ENCODE measurements at regions not wholly inside any gene's neighbourhood (a gene's known extent, or its start where the extent isn't known, plus 50 kb on each side); places are given as distances from the start of the nearest gene placed in this dataset.

DNA sequence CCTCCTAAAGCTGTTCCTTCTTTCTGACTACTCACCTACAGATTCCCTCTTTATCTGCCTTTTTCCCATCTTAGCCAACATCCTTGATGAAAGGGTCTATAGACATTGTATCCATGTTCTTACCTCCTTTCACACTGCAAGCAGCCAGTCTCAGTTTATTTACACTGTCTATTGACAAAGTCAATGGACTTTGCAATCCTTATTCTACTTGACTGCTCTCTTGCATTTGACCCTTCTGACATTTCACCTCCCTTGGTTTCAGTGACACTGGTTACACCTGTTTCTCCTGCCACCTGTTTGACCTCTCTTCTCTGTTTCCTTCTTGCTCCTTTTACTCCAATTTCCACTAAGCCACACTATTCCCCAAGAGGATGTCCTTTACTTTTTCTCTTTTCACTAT is 224.0 kb upstream of the SNX7 start:
- no peak for ATAC-seq
- intact Hi-C loops (cut with micrococcal nuclease), result no loop called here

GRCh38 chr1:98437011-98437410 is 224.5 kb upstream of the SNX7 start:
- ATAC-seq (no peak), DNase-seq (no peak)
- intact Hi-C loops (cut with micrococcal nuclease), result no loop called here

More for the DNA sequence above, 224.0 kb upstream of the SNX7 start:
- DNase-seq, result no peak

DNA sequence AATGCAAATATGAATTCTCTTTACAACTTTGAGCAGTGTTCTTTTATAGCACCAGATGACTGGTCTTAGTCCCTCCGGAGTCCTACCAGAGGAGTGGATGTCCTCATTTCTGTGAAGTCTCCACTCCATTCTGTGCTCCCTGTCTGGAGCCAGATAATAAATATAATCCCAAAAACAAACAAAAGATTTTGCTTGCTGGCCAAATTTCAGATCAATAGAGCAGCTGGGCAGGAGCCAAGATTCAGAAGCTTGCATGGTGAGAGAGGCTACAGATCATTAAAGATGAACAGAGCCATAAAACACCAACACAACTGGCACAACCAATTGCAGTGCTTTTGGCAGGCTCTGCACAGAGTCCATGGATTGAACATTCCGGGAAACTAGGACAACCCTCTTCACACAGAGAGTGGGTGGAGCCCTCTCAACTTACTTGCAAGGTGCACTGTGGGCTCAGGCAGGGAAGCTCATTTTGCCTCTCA is 231.5 kb upstream of the SNX7 start:
- DNase-seq, result no peak
- no peak for ATAC-seq
- intact Hi-C loops (cut with micrococcal nuclease), result no loop called here

GRCh38 chr1:98428864-98429263 is 232.7 kb upstream of the SNX7 start:
- intact Hi-C loops (cut with micrococcal nuclease), result no loop called here
- DNase-seq, result no peak

DNA sequence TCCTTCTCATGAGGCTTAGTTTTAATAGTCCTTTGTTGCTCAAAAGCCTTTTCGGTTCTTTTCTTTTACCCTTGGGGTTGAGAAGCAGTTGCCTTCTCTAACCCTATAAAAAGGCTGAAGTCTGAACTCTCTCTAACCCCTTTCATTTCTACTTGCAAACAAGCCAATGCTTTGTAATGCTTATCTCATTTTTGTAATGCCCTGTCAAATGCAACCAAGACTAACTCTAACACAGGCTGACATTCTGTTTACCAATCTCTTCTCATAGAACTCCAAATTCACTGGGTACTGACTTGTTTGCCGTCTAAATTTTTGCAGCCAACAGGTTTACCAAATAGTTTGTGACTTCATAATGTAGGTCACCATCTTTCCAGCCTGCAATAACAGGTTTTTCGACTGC is 233.9 kb upstream of the SNX7 start:
- ATAC-seq (no peak), DNase-seq (no peak)
- intact Hi-C loops (cut with micrococcal nuclease), result no loop called here

More at GRCh38 chr1:98428864-98429263, 232.7 kb upstream of the SNX7 start:
- no peak for ATAC-seq

DNA sequence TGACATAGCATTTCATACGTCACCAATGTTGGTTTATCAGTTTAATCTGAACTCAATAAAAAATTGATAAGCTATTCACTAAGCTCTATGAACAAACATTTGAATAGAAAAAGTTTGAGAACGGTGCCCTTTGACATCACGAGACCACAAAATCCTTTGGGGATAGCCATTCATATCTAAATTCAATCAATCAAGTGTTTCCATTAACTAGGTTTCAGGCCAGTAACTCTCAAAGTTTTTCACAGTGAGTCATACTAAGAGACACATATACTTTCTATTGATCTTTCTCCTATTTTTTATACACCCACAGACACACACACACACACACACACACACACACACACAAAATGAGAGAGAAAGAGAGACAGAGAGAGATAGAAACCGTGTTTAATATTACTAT is 235.4 kb upstream of the SNX7 start:
- intact Hi-C loops (cut with micrococcal nuclease), result no loop called here
- no peak for ATAC-seq
- DNase-seq, result no peak

DNA sequence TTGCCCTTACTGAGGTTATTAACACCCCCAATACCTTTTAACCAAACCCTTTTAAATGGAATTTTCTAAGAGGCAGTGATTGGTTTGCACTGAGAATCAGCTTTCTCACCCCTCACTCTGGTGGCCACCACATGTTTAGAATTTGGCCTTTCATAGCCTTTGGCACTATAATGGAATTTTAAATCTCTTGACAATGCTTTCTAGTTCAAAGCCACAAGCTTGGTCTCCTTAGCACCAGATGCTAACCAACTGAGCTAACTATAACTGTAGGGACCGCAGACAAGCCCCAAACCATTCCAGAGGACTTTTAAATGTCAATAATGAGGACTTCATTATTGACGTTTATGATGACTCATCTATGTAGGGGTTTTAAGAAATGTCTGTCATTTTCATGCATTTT is 238.7 kb upstream of the SNX7 start:
- intact Hi-C loops (cut with micrococcal nuclease), result no loop called here
- DNase-seq (no peak), ATAC-seq (no peak)

DNA sequence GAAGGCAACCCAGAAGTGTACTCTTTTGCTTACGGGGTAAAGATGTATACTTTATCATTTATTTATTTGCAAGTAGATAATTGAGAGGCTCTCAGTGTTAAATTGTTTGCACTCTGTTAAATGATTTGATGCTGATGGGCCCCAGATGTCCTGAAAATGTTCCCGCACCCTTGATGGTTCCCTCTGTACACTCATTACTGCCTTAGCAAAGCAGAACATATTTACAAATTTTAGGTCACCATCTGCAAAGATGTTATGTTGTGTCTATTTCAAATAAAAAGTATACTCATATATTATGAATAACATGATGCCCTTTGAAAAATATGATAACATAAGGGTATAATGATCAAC is 240.5 kb upstream of the SNX7 start:
- intact Hi-C loops (cut with micrococcal nuclease), result no loop called here
- ATAC-seq (no peak), DNase-seq (no peak)

GRCh38 chr1:98420376-98421084 is 241.0 kb upstream of the SNX7 start:
- DNase-seq, result no peak
- no peak for ATAC-seq
- intact Hi-C loops (cut with micrococcal nuclease), result no loop called here

- no peak for DNase-seq
- ATAC-seq, result no peak
- intact Hi-C loops (cut with micrococcal nuclease), result no loop called here
Measured at GRCh38 chr1:98417820-98418219, 243.7 kb upstream of the SNX7 start.

GRCh38 chr1:98410082-98410481 is 251.4 kb upstream of the SNX7 start:
- intact Hi-C loops (cut with micrococcal nuclease), result no loop called here
- ATAC-seq (no peak), DNase-seq (no peak)

DNA sequence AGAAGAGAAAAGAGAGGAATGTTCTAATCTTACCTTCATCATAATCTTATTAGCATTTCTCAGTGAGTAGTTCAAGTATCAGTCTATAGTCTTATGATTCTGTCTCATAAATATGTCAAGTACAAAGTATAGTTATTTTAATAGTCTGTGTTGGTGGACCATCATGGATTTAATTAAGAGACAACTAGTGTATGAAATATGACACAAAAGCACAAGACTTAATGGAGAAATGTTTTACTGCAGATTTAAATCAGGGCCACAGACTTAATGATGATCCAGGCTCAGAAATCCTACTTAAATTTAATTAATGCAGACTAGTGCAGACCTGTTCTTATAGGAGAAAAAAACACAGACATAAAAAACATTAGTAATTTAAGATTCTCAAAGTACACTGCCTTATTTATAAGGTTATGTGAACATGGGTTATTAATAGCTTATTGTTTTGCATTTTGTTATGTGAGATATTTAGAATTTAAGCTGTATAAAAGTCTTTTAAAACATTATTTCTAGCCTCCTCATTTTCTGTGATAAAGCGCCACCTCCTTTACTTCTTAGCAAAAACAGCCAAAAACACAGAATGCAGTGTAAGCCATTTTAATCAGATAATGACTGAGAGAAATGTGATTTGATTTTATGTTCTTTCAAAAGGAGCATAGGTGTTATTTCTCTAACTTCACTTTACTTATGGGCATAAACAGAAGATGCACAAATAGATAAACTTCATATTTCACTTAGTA is 255.0 kb upstream of the SNX7 start:
- intact Hi-C loops (cut with micrococcal nuclease), result no loop called here

GRCh38 chr1:98405581-98406074 is 255.9 kb upstream of the SNX7 start:
- DNase-seq (no peak), ATAC-seq (no peak)
- intact Hi-C loops (cut with micrococcal nuclease), result no loop called here

More for the DNA sequence above, 255.0 kb upstream of the SNX7 start:
- DNase-seq, result no peak
- ATAC-seq, result no peak

DNA sequence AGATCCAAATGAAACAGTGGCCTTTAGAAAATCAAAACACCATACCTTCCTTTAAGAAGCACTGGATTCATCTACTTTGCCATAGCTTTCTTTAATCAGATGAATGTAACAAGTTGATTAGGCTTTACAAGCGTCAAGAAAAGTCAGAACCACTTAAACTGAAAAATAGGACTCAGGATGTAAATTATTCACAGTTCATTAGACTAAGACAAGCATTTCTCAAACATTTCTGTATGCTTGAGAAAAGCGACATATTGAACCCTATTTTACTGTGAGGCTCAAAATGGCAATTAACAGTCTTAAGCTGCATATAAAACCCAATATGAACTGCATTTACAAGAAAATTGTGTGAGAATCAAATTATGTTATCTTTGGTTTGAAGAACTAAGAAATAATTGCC is 256.7 kb upstream of the SNX7 start:
- DNase-seq (no peak), ATAC-seq (no peak)
- intact Hi-C loops (cut with micrococcal nuclease), result no loop called here

- intact Hi-C loops (cut with micrococcal nuclease), result no loop called here
- no peak for ATAC-seq
- DNase-seq, result no peak
Measured at GRCh38 chr1:98403963-98404480, 257.5 kb upstream of the SNX7 start.

DNA sequence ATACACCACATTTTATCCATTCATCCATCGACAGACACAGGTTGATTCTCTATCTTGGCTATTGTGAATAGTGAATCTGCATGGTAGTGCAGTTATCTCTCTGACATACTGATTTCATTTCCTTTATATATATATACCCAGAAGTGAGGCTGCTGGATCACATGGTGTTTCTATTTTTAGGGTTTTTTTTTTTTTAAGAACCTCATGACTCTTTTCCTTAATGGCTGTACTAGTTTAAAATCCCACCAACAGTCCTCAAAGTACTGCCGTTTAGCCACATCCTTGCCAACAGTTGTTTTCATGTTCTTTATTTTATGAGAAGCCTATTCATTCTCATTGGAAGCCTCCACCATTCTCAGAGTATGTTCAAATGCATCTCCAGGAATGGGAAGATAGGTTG is 258.7 kb upstream of the SNX7 start:
- intact Hi-C loops (cut with micrococcal nuclease), result no loop called here
- DNase-seq, result no peak
- no peak for ATAC-seq

GRCh38 chr1:98400446-98400845 is 261.1 kb upstream of the SNX7 start:
- DNase-seq (no peak), ATAC-seq (no peak)
- intact Hi-C loops (cut with micrococcal nuclease), result no loop called here

DNA sequence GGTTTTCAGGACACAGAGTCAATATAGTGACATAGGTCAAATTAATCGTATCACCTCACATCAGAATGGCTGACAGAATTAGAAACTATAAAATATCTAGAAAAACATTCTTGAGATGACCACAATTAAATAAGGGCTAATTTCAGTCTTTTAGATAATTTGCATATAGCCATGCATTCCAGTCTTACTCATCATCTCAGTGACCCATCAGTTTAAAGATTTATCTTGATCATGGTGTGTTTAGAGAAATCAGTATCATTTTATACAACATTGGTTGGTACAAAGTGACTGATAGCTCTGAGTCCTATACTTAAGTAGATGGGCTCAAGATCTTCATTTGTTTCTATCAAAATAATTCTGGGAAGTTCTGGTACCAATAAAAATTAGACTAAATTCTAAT is 262.3 kb upstream of the SNX7 start:
- no peak for DNase-seq
- ATAC-seq, result no peak
- intact Hi-C loops (cut with micrococcal nuclease), result no loop called here

DNA sequence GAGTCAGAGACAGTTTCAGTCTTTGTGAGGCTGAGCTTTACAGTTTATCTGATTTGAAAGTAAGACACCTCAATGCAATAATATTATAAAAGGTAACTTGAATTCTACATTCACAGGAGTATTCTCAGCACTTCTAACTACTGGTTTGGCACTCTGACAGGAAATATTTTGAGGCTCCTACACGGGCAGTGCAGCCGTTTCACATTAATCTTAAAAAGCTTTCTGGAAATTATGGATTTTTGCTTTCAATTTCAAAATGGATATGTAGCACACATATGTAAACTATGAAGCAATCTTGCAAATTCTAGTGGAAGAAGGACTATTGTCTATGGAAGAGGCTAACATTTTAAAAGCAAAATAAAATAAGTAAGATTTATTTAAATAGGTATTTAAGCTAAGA is 262.9 kb upstream of the SNX7 start:
- intact Hi-C loops (cut with micrococcal nuclease), result no loop called here
- ATAC-seq, result no peak
- no peak for DNase-seq

DNA sequence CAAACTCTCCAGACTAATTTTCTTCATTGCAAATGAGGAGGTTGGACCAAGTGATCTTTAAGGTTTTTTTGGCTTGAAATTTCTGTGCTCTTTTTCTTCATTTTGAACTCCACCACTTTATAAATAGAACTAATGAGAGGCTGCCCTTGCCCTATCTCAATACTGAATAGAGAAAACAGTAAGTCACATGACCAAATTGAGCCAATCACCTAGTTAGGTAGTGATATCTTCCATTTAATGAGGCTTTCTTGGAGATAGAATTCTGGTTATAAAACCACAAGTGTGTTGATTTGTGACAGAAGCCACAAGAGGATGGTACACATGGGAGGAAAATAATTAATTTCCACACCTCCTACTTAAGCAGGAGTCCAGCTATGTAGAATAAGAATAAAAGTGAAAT is 263.4 kb upstream of the SNX7 start:
- intact Hi-C loops (cut with micrococcal nuclease), result no loop called here
- ATAC-seq (no peak), DNase-seq (no peak)

DNA sequence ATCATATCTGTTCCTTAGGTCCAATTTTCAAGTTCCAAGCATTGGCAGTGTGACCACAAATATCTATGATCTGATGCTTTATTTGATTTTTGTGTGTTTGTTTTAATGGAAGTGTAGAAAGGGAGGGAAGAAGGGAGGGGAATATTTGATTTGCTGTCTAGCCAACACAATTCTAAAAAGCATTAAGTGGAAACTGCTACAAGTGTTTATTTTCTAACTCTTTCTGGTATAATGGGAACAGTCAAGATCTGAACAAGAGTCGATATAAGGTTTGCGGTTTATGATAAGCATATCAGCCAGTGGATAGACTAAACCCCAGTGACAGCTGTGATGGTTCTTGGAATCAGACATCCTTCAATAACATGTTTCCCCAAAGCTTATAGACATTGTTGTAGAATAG is 267.8 kb upstream of the SNX7 start:
- intact Hi-C loops (cut with micrococcal nuclease), result no loop called here

More for the DNA sequence above, 267.8 kb upstream of the SNX7 start:
- ATAC-seq (no peak), DNase-seq (no peak)

All from left ventricle myocardium superior (tissue), 1 donor.